A549 (cell line): ENCODE measurements at regions not wholly inside any gene's neighbourhood (a gene's known extent, or its start where the extent isn't known, plus 50 kb on each side); places are given as distances from the start of the nearest gene placed in this dataset.

Experiments
- ATAC-seq, 2 experiments: fragments of 200-7000 bp in 1 of 2; fragments of >200 bp in 1 of 2; cut with Nextera tagmentation in 1 of 2; cut with Tn5 transposase in 1 of 2; 3 replicates each; pipeline versions ENCODE4 v1.8.0 to v1.9.1; 2018 to 2020; ENCODE audit warnings: mild to moderate bottlenecking in 1 of 2, moderate library complexity in 1 of 2
- CTCF ChIA-PET: fragments of 300-600 bp; sonication (Branson Sonifier 250); formaldehyde crosslinking; extraction: SDS; loops from one replicate; lab custom pipeline; 2021; ENCODE audit warnings: antibody characterized with exemption, inconsistent platforms; lab: Yijun Ruan, JAX
- POLR2A ChIA-PET: fragments of 350-600 bp; formaldehyde crosslinking; extraction: SDS; loops from one replicate; lab custom pipeline; 2021; ENCODE audit warnings: antibody characterized with exemption, inconsistent platforms; lab: Yijun Ruan, JAX
- DNase-seq, 2 experiments: peaks; one replicate each; pipeline versions ENCODE4 v3.0.0 to v3.0.0-alpha.2; 2011 to 2016; ENCODE audit warnings: low read depth in 1 of 2, low spot score in 1 of 2
- FAIRE-seq: peaks from 2 replicates; lab custom pipeline; 2011; peaks lifted over from hg19 to GRCh38; lab: Jason Lieb, UNC
- H3K27ac ChIP-seq, 2 experiments: fragments of >200 bp; sonication (Bioruptor Twin); formaldehyde crosslinking; 3 replicates each; pipeline ENCODE4 v1.5.1; 2016 to 2017
- H3K4me1 ChIP-seq: fragments of >200 bp; sonication (Bioruptor Twin); formaldehyde crosslinking; 3 replicates; pipeline ENCODE4 v1.6.1; 2016
- H3K4me2 ChIP-seq: fragments of >200 bp; sonication (Bioruptor Twin); formaldehyde crosslinking; 3 replicates; pipeline ENCODE4 v1.6.1; 2016
- H3K4me3 ChIP-seq: fragments of >200 bp; sonication (Bioruptor Twin); formaldehyde crosslinking; 3 replicates; pipeline ENCODE4 v1.5.1; 2016
- H3K9me3 ChIP-seq: fragments of >200 bp; sonication (Bioruptor Twin); formaldehyde crosslinking; 3 replicates; pipeline ENCODE4 v1.6.1; 2016
- CBX8 ChIP-seq: fragments of 200-600 bp; sonication (generic); IDR thresholded peaks from 2 replicates; pipeline ENCODE4 v1.6.1; 2016
- CHD2 ChIP-seq: fragments of 150-350 bp; IDR thresholded peaks from 2 replicates; pipeline ENCODE4 v1.6.1; 2014; ENCODE audit warnings: low read length; ENCODE audit not compliant: partially characterized antibody
- EHF ChIP-seq: fragments of 250-450 bp; sonication (Bioruptor Pico); IDR thresholded peaks from 2 replicates; pipeline ENCODE4 v1.5.0; 2020; ENCODE audit warnings: mild to moderate bottlenecking
- EHMT2 ChIP-seq: fragments of 200-600 bp; sonication (generic); IDR thresholded peaks from 2 replicates; pipeline ENCODE4 v1.6.1; 2016; ENCODE audit warnings: antibody characterized with exemption, low read depth, mild to moderate bottlenecking, moderate library complexity
- EP300 ChIP-seq, 2 experiments: fragments of >200 bp; sonication (Bioruptor Twin); formaldehyde crosslinking; IDR thresholded peaks; 2 replicates in 1 of 2; 3 replicates in 1 of 2; pipeline ENCODE4 v1.6.1; 2016 to 2017
- ESRRA ChIP-seq: fragments of 150-350 bp; IDR thresholded peaks from 2 replicates; pipeline ENCODE4 v1.6.1; 2014; ENCODE audit warnings: mild to moderate bottlenecking, low read length, borderline replicate concordance
- FOSL2 ChIP-seq, 2 experiments: fragments of 450-650 bp in 1 of 2; fragments of >200 bp in 1 of 2; sonication (Bioruptor Twin) in 1 of 2; formaldehyde crosslinking; IDR thresholded peaks; 2 replicates each; pipeline versions ENCODE4 v1.5.0 to v1.6.1; 2016 to 2020; ENCODE audit warnings: mild to moderate bottlenecking in 1 of 2, moderate library complexity in 1 of 2
- JUN ChIP-seq, 2 experiments: fragments of >200 bp; sonication (Bioruptor Twin); formaldehyde crosslinking; IDR thresholded peaks; 2 replicates in 1 of 2; 3 replicates in 1 of 2; pipeline ENCODE4 v1.6.1; 2016 to 2017
- MAFK ChIP-seq: fragments of 450-650 bp; IDR thresholded peaks from 2 replicates; pipeline ENCODE4 v1.6.1; 2014; ENCODE audit not compliant: partially characterized antibody
- MAZ ChIP-seq: fragments of 150-350 bp; IDR thresholded peaks from 2 replicates; pipeline ENCODE4 v1.6.1; 2014; ENCODE audit warnings: antibody characterized with exemption, low read depth, low read length, borderline replicate concordance
- MYC ChIP-seq: IDR thresholded peaks from 2 replicates; pipeline ENCODE4 v1.6.1; 2012; ENCODE audit warnings: mild to moderate bottlenecking, inconsistent platforms, low read length, improper control_type of control experiment, borderline replicate concordance
- PHF8 ChIP-seq: fragments of 200-600 bp; sonication (generic); IDR thresholded peaks from 2 replicates; pipeline ENCODE4 v1.6.1; 2016; ENCODE audit warnings: low read depth, mild to moderate bottlenecking, antibody characterized with exemption, moderate library complexity, borderline replicate concordance
- POLR2AphosphoS2 ChIP-seq: conservative IDR thresholded peaks from 2 replicates; pipeline ENCODE4 v1.6.1; 2012; ENCODE audit warnings: low read length, improper control_type of control experiment, inconsistent platforms
- RAD21 ChIP-seq, 2 experiments: fragments of >200 bp in 1 of 2; sonication (Bioruptor Twin) in 1 of 2; formaldehyde crosslinking in 1 of 2; IDR thresholded peaks in 1 of 2; conservative IDR thresholded peaks in 1 of 2; 2 replicates in 1 of 2; 3 replicates in 1 of 2; pipeline ENCODE4 v1.6.1; 2012 to 2018; ENCODE audit warnings: inconsistent platforms in 1 of 2
- RARB ChIP-seq: fragments of 250-450 bp; sonication (Bioruptor Pico); IDR thresholded peaks from 2 replicates; pipeline ENCODE4 v1.8.0; 2021; ENCODE audit warnings: mild to moderate bottlenecking, moderate library complexity
- RCOR1 ChIP-seq: fragments of 150-350 bp; IDR thresholded peaks from 2 replicates; pipeline ENCODE4 v1.6.1; 2014; ENCODE audit warnings: antibody characterized with exemption, low read length, low read depth
- SMC3 ChIP-seq: fragments of >200 bp; sonication (Bioruptor Twin); formaldehyde crosslinking; IDR thresholded peaks from 3 replicates; pipeline ENCODE4 v1.6.1; 2018; ENCODE audit warnings: inconsistent platforms
- SREBF2 ChIP-seq: fragments of 450-650 bp; IDR thresholded peaks from 2 replicates; pipeline ENCODE4 v1.6.1; 2014; ENCODE audit warnings: mild to moderate bottlenecking, moderate library complexity
- TFCP2L1 ChIP-seq: fragments of 250-450 bp; sonication (Bioruptor Pico); IDR thresholded peaks from 2 replicates; pipeline ENCODE4 v1.5.0; 2021; ENCODE audit warnings: mild to moderate bottlenecking
- ZNF302 ChIP-seq: fragments of 250-450 bp; sonication (Bioruptor Pico); IDR thresholded peaks from 2 replicates; pipeline ENCODE4 v1.9.0; 2021; ENCODE audit warnings: inconsistent platforms, mild to moderate bottlenecking, moderate library complexity
- WGBS: methylation state at CpG from one replicate; pipeline ENCODE4 v1.1.6; 2017; ENCODE audit errors: missing lambda C conversion rate; 5-methylcytosine and 5-hydroxymethylcytosine counted together
- TF ChIP-seq, protein P1 (sequence below): fragments of >200 bp; sonication (Bioruptor Twin); formaldehyde crosslinking; IDR thresholded peaks from 3 replicates; pipeline ENCODE4 v1.5.1; 2016
- TF ChIP-seq, protein P2 (sequence below): fragments of 250-450 bp; sonication (Bioruptor Pico); IDR thresholded peaks from 2 replicates; pipeline ENCODE4 v1.5.0; 2021; ENCODE audit warnings: mild to moderate bottlenecking, moderate library complexity, borderline replicate concordance
- TF ChIP-seq, protein P3 (sequence below): fragments of 450-650 bp; IDR thresholded peaks from 2 replicates; pipeline ENCODE4 v1.6.1; 2014; ENCODE audit warnings: antibody characterized with exemption
- TF ChIP-seq, protein P4 (sequence below): fragments of 250-450 bp; sonication (Bioruptor Pico); IDR thresholded peaks from 2 replicates; pipeline ENCODE4 v1.5.0; 2020; ENCODE audit warnings: low read depth, mild to moderate bottlenecking, moderate library complexity

DNA sequence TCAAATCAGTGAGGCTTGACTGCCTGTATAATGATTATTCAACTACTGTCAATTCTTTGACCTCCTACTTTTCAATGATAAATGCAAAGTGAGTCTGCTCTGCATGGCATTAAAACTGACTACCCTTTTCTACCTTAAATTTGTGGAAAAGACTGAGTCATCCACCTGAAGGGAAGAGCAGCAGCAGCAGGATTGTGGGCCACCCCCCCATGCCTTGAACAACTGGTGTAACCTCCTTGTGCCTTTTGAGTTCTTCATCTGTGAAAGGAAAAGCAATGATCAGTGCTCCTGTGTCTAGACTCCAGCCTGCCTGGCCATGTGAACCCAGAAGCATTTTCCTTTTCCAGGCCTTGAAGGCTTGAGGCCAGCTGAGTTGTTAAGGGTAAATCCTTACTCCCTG lies 102.9 kb downstream of the OSR1 start:
- Histone ChIP-seq H3K27ac (0 out of 6 replicates have a peak overlapping the region, but pooled peaks of 1 of the 2 experiments have one; percentile 17), H3K4me1 (peaks cover 12% of the 10 kb centered on the region; the same call in 2 of the 3 replicates), H3K4me3 (no peak overlapping the region), H3K4me2 (no peak overlapping the region), H3K9me3 (peaks cover 5% of the 10 kb centered on the region; the same call in 1 of the 3 replicates)
- TF ChIP-seq SREBF2: no peak
- FAIRE-seq (no peak), DNase-seq (no peak), ATAC-seq (no peak)
- ChIA-PET CTCF (no interaction called here), POLR2A (no interaction called here)

DNA sequence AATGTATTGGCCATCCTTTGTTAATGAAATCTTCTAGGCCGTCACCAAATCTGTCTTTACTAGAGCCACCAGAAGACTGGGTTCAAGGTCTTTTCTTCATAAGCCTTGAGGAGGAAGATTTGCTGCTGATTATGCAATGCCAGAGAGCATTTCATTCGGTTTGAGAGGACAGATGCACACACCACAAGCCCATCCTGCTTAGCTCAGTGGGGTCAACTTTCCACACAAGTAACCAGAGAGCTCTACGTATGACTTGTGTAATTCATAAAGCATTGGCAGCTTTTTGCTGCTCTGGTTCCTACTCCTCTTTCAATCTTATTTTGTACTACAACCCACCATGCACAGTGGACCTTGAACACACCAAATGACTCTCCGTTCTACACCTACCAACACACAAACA lies 106.9 kb downstream of the OSR1 start:
- ATAC-seq: no peak
- Histone ChIP-seq H3K4me3 (no peak overlapping the region), H3K4me2 (no peak overlapping the region), H3K27ac (no peak overlapping the region), H3K9me3 (no peaks in the 10 kb centered on the region), H3K4me1 (peaks cover 9% of the 10 kb centered on the region; the same call in 2 of the 3 replicates)
- FAIRE-seq: no peak
- TF ChIP-seq FOSL2 (IDR thresholded peaks at IDR 0.05) (no peak), FOSL2 (CRISPR knock-in tag; IDR thresholded peaks at IDR 0.05) (no peak), RCOR1 (no peak), CBX8 (no peak), SMC3 (no peak), EHF (CRISPR knock-in tag) (no peak), MAZ (no peak), TFCP2L1 (CRISPR knock-in tag) (no peak), RARB (no peak), ZNF302 (no peak), MAFK (no peak), CHD2 (no peak), ESRRA (no peak), MYC (no peak)
- TF ChIP-seq, protein P1, sequence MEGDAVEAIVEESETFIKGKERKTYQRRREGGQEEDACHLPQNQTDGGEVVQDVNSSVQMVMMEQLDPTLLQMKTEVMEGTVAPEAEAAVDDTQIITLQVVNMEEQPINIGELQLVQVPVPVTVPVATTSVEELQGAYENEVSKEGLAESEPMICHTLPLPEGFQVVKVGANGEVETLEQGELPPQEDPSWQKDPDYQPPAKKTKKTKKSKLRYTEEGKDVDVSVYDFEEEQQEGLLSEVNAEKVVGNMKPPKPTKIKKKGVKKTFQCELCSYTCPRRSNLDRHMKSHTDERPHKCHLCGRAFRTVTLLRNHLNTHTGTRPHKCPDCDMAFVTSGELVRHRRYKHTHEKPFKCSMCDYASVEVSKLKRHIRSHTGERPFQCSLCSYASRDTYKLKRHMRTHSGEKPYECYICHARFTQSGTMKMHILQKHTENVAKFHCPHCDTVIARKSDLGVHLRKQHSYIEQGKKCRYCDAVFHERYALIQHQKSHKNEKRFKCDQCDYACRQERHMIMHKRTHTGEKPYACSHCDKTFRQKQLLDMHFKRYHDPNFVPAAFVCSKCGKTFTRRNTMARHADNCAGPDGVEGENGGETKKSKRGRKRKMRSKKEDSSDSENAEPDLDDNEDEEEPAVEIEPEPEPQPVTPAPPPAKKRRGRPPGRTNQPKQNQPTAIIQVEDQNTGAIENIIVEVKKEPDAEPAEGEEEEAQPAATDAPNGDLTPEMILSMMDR: no peak
- POLR2A ChIA-PET: no interaction called here
- WGBS: 73% methylated on average over 4 of the region's 4 CpGs
- CTCF ChIA-PET: interaction anchor here (0.6 kb wide), 1 partner anchor 13 kb away, joined by 3 read pairs; no protein-coding TSS in a partner anchor
- DNase-seq: no peak

DNA sequence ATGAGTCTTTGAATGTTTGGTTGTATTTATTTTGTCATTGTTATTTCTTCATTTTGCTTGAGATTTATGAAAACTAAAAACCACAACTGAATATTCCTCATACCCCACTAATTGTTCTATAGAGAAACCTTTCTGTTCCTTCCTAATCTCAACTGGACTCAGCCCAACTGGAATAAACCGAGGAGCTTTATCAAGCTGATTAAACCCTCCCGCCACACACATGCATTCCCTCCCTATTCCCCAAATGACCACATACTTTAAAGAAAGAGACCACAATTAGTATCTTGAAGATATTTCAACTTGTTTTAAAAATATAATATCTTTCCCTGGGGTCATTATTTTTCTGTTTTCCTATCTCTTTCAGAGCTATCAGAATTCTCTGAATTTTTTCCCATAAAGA lies 107.5 kb downstream of the OSR1 start:
- no peak for ATAC-seq
- no peak for DNase-seq
- CTCF ChIA-PET: interaction anchor here (0.6 kb wide), 1 partner anchor 13 kb away, joined by 3 read pairs; no protein-coding TSS in a partner anchor
- POLR2A ChIA-PET: no interaction called here
- FAIRE-seq: no peak
- Histone ChIP-seq H3K4me1 (peaks cover 2% of the 10 kb centered on the region; the same call in 2 of the 3 replicates), H3K27ac (no peak overlapping the region), H3K9me3 (no peaks in the 10 kb centered on the region), H3K4me3 (no peak overlapping the region), H3K4me2 (no peak overlapping the region)
- TF ChIP-seq SREBF2 (no peak), JUN (IDR thresholded peaks at IDR 0.05) (no peak), PHF8 (no peak), TFCP2L1 (CRISPR knock-in tag) (no peak), RAD21 (conservative IDR thresholded peaks at IDR 0.05 in 1 of 2, IDR thresholded peaks at IDR 0.05 in 1 of 2) (no peak), EP300 (IDR thresholded peaks at IDR 0.05) (no peak), EHMT2 (no peak), ESRRA (no peak), MYC (no peak), POLR2AphosphoS2 (no peak)
- TF ChIP-seq, protein P2, sequence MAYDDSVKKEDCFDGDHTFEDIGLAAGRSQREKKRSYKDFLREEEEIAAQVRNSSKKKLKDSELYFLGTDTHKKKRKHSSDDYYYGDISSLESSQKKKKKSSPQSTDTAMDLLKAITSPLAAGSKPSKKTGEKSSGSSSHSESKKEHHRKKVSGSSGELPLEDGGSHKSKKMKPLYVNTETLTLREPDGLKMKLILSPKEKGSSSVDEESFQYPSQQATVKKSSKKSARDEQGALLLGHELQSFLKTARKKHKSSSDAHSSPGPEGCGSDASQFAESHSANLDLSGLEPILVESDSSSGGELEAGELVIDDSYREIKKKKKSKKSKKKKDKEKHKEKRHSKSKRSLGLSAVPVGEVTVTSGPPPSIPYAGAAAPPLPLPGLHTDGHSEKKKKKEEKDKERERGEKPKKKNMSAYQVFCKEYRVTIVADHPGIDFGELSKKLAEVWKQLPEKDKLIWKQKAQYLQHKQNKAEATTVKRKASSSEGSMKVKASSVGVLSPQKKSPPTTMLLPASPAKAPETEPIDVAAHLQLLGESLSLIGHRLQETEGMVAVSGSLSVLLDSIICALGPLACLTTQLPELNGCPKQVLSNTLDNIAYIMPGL (CRISPR knock-in tag): no peak
- TF ChIP-seq, protein P3, sequence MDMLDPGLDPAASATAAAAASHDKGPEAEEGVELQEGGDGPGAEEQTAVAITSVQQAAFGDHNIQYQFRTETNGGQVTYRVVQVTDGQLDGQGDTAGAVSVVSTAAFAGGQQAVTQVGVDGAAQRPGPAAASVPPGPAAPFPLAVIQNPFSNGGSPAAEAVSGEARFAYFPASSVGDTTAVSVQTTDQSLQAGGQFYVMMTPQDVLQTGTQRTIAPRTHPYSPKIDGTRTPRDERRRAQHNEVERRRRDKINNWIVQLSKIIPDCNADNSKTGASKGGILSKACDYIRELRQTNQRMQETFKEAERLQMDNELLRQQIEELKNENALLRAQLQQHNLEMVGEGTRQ: no peak
- TF ChIP-seq, protein P4, sequence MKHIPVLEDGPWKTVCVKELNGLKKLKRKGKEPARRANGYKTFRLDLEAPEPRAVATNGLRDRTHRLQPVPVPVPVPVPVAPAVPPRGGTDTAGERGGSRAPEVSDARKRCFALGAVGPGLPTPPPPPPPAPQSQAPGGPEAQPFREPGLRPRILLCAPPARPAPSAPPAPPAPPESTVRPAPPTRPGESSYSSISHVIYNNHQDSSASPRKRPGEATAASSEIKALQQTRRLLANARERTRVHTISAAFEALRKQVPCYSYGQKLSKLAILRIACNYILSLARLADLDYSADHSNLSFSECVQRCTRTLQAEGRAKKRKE (CRISPR knock-in tag): no peak
- WGBS: 82% methylated on average over 2 of the region's 2 CpGs
